ENCODE measurements at regions not wholly inside any gene's neighbourhood (a gene's known extent, or its start where the extent isn't known, plus 50 kb on each side); places are given as distances from the start of the nearest gene placed in this dataset.

DNA sequence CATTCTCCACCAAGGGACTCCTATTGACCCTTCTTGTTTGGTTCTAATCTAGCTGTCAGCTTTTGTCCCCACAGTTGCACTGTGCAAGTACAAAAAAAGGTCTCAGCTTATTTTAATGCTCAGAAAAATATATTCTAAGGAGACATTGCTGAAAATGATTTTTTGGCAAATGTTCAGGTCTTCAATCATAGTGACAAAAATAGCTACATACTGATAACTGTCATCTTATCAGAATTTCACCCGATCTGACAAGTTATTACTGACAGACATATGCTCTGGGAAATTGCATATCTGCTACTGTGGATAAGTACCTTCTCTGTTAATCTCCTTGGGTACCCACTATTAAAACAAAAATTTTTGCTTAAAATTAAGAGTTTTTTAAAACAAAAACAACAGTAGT, 263.6 kb downstream of the FLRT2 start:
- intact Hi-C loops (cut with DNase I; ENCODE audit: low total_unique reads): no loop called here
- H3K4me3 ChIP-seq (ENCODE audit: low read depth, poor library complexity, severe bottlenecking): no peak overlapping the region
- WGBS, 2 donors: 64 to 69% methylated on average over 1 of the region's 1 CpG
- TF ChIP-seq CTCF (IDR thresholded peaks at IDR 0.05): no peak
- no peak for TF ChIP-seq POLR2A (IDR thresholded peaks at IDR 0.05)
- no peak for DNase-seq (ENCODE audit: low spot score in 2 of 2)

DNA sequence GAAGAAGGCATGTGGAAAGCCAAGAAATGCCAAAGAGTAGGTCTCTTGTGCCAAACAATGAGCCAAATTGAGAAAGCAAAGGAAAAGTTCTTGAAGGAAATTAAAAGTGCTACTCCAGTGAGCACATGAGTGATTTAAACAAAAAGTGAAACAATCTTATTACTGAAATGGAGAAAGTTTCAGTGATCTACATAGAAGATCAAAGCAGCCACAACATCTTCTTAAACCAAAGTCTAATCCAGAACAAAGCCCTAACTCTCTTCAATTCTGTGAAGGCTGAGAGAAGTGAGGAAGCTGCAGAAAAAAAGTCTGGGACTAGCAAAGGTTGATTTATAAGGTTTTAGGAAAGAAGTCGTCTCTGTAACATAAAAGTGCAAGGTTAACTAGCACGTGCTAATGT, 259.6 kb downstream of the FLRT2 start:
- TF ChIP-seq CTCF (IDR thresholded peaks at IDR 0.05): no peak
- TF ChIP-seq POLR2A (IDR thresholded peaks at IDR 0.05): no peak

GRCh38 chr14:85788470-85789233, 258.7 kb downstream of the FLRT2 start:
- H3K4me3 ChIP-seq (ENCODE audit: low read depth, poor library complexity, severe bottlenecking): no peak overlapping the region
- TF ChIP-seq CTCF (IDR thresholded peaks at IDR 0.05) (no peak), POLR2A (IDR thresholded peaks at IDR 0.05) (no peak)
- DNase-seq (ENCODE audit: low spot score in 2 of 2): no peak
- 68 to 71% methylated on average over 2 of the region's 2 CpGs for WGBS, 2 donors
- intact Hi-C loops (cut with DNase I; ENCODE audit: low total_unique reads): no loop called here

More for the DNA sequence above, 259.6 kb downstream of the FLRT2 start:
- no peak overlapping the region for H3K4me3 ChIP-seq (ENCODE audit: low read depth, poor library complexity, severe bottlenecking)
- WGBS, 2 donors: 50 to 63% methylated on average over 2 of the region's 2 CpGs
- intact Hi-C loops (cut with DNase I; ENCODE audit: low total_unique reads): no loop called here
- no peak for DNase-seq (ENCODE audit: low spot score in 2 of 2)

DNA sequence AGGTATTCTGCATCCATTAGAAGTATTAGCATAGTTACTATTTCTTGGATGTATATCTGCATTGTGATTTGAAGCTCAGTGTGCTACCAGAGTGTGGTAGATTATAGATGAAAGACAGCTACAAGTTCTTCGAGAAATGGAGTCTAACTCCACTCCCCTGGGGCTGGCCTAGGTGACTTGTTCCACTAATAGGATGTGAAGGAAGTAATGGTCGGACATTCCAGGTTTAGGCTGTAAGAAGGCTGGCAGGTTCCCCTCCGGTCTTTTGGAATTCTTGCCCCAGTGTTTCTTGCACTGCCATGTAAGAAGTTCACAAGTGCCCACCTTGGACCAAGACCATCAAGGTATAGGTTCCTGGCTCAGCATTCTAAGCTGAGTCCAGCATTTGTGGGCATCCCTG, 236.4 kb downstream of the FLRT2 start:
- H3K4me3 ChIP-seq (ENCODE audit: low read depth, poor library complexity, severe bottlenecking): no peak overlapping the region
- no peak for TF ChIP-seq CTCF (IDR thresholded peaks at IDR 0.05)
- TF ChIP-seq POLR2A (IDR thresholded peaks at IDR 0.05): no peak
- no peak for DNase-seq (ENCODE audit: low spot score in 2 of 2)
- intact Hi-C loops (cut with DNase I; ENCODE audit: low total_unique reads): no loop called here
- WGBS, 2 donors: 81 to 90% methylated on average over 3 of the region's 3 CpGs

- no peak for TF ChIP-seq POLR2A (IDR thresholded peaks at IDR 0.05)
- TF ChIP-seq CTCF (IDR thresholded peaks at IDR 0.05): no peak
- intact Hi-C loops (cut with DNase I; ENCODE audit: low total_unique reads): no loop called here
- WGBS, 2 donors: 69 to 70% methylated on average over 6 of the region's 6 CpGs
- no peak for DNase-seq (ENCODE audit: low spot score in 2 of 2)
- no peak overlapping the region for H3K4me3 ChIP-seq (ENCODE audit: low read depth, poor library complexity, severe bottlenecking)
Observed at GRCh38 chr14:85764822-85765221, 234.9 kb downstream of the FLRT2 start.

GRCh38 chr14:85762526-85762925, 232.6 kb downstream of the FLRT2 start:
- intact Hi-C loops (cut with DNase I; ENCODE audit: low total_unique reads): no loop called here
- WGBS, 2 donors: 47 to 59% methylated on average over 4 of the region's 4 CpGs
- no peak for DNase-seq (ENCODE audit: low spot score in 2 of 2)
- no peak overlapping the region for H3K4me3 ChIP-seq (ENCODE audit: low read depth, poor library complexity, severe bottlenecking)
- TF ChIP-seq POLR2A (IDR thresholded peaks at IDR 0.05): no peak
- no peak for TF ChIP-seq CTCF (IDR thresholded peaks at IDR 0.05)
